OCI-LY3 (cell line): ENCODE measurements at regions not wholly inside any gene's neighbourhood (a gene's known extent, or its start where the extent isn't known, plus 50 kb on each side); places are given as distances from the start of the nearest gene placed in this dataset.

Experiments
- CTCF ChIP-seq: fragments of 200-600, 300-600 bp; sonication (generic); IDR thresholded peaks from 2 replicates; pipeline ENCODE4 v1.5.1; 2014; ENCODE audit warnings: antibody characterized with exemption, low read length, low read depth
- EZH2phosphoT487 ChIP-seq: fragments of 200-600 bp; shearing (Covaris generic); IDR thresholded peaks from 2 replicates; pipeline ENCODE4 v1.6.1; 2018; ENCODE audit warnings: antibody characterized with exemption, mixed run types, low read depth

DNA sequence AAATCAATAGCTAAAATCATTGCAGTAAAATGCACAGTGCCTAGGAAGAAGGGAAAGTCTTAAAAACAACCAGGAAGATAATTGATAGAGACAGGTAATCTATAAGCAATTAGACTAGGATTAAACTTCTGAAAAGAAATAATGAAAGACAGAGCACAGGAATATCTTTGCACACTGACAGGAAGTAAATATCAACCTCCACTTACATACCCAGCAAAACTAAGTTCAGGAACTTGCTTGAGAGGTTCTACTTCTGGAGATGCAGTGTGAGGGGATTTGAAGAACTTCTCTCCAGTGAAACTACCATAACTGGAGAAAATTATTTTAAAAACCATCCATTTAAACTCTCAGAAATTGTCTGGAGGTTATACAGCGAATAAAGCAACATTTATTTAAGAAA is 104.1 kb downstream of the EHF start:
- TF ChIP-seq CTCF (no peak), EZH2phosphoT487 (no peak)
